Right ventricle myocardium inferior (tissue), 1 donor: ENCODE measurements at regions not wholly inside any gene's neighbourhood (a gene's known extent, or its start where the extent isn't known, plus 50 kb on each side); places are given as distances from the start of the nearest gene placed in this dataset.
A peak's percentile ranks its signal among the peaks of the same experiment; 100 is the strongest.

Source experiments
- ATAC-seq: fragments of 200-7000 bp; cut with Tn5 transposase; one replicate; pipeline ENCODE4 v1.9.1; 2020; ENCODE audit warnings: mild to moderate bottlenecking, moderate library complexity
- DNase-seq: peaks from one replicate; pipeline ENCODE4 v3.0.0; 2021; ENCODE audit errors: missing footprints
- intact Hi-C: fragments of 100-400 bp; cut with DNase I; formaldehyde crosslinking; loops from one replicate; pipeline ENCODE4 v1.11.0; 2022
- donor health status: DM: no; HTN: yes; CAD: no; lungs with severe emphysema.

DNA sequence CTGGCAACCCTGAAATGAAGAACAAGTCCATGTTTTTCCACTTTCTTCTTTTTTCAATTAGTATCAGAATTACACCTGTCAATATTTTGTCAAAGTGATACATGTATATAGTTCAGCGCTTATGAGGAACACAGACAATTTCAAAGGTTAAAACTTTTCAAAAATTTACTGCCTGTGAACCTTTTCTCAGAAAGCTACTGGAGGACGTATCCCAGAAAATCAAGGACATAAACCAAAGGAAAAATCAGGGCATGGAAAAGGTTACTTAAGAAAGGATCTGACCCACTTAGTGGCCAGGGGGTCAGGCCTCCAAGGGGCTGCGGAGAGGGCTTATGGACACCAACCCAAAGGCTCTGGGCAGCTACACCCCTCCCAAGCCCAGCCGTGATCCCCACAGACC is 81.1 kb upstream of the ACTRT2 start:
- ATAC-seq (no peak), DNase-seq (no peak)
- intact Hi-C loops = no loop called here

- no peak for ATAC-seq
- intact Hi-C loops = no loop called here
- DNase-seq = no peak
Measured at GRCh38 chr1:2941040-2941439, 80.2 kb upstream of the ACTRT2 start.

GRCh38 chr1:2941907-2942306 is 79.4 kb upstream of the ACTRT2 start:
- intact Hi-C loops = no loop called here
- DNase-seq (peak; percentile 39), ATAC-seq (no peak)

DNA sequence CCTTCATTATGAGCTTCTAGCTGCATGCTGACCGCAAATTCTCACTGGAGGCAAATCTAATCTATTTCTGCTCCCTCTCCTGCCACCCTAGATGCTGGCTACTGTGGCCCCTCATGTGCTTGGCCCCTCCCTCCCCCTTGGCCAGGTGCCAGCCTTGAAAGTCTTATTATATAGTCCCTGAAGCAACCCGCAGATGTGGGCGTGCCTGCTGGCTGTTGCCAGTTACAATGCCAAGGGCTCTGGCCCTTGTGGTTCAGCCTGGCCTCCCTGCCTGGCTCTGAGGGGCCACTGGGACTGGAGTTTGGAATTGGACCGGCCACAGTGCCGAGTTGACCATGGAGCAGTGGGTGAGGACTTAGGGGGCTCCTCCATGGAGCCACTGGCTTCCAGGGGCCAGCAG is 78.9 kb upstream of the ACTRT2 start:
- no peak for ATAC-seq

GRCh38 chr1:2943686-2944260 is 77.5 kb upstream of the ACTRT2 start:
- ATAC-seq (no peak), DNase-seq (no peak)
- intact Hi-C loops = no loop called here

More for the DNA sequence above, 78.9 kb upstream of the ACTRT2 start:
- intact Hi-C loops = no loop called here
- DNase-seq = peak; percentile 30

GRCh38 chr1:2944705-2945104 is 76.6 kb upstream of the ACTRT2 start:
- ATAC-seq = no peak
- intact Hi-C loops = no loop called here
- no peak for DNase-seq

GRCh38 chr1:2945821-2946231 is 75.4 kb upstream of the ACTRT2 start:
- ATAC-seq = no peak
- peak; percentile 50 for DNase-seq
- intact Hi-C loops = no loop called here

DNA sequence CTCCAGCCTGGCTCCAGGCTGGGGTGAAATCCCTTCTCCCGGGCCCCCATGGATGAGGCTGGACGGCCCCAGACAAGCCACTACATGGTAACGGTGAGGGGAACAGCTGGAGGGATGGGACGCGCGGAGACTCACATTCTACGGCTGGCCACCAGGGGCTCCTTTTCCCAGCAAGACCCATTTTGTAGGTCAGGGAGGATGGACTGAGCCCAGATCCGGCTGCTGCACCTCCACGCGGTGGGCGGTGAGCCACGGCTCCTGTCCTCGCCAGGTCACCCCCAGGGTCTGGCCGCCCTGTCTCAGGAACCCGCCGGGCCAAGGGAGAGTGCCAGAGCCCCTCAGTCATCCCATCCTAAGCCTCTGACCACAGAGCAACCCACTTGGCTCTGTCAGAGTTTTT is 75.0 kb upstream of the ACTRT2 start:
- ATAC-seq (no peak), DNase-seq (no peak)
- intact Hi-C loops = no loop called here

DNA sequence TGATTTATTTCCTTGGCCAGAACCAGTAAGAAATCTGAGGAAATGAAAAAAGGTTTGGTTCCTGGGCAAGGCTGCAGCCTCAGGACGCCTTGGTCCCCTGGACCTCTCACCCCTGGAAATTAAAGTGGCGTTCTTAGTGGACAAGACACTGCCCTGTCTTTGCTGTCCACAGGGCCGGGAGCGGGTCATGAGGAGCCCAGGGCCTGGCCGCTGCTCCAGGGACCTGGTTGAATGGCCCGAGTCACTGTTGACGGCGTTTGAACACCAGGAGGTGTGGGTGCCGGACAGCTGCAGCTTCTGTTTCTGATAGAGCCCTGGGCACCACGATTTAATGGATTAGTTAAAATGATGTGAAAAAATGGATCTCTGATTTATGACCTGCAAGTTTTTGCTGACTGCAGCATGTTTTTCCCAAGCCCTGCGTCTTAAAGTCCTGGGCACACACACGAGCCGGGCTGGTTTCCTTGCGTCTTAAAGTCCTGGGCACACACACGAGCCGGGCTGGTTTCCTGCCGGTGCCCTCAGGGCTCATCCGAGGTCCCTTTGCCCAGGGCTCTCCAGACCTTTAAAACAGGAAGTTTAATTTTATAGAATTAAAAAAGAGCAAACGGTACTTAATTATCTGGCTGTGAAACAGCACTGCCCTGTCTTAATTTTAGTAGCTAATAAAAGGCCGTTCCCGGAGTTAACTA is 74.1 kb upstream of the ACTRT2 start:
- intact Hi-C loops = no loop called here
- DNase-seq (no peak), ATAC-seq (no peak)

DNA sequence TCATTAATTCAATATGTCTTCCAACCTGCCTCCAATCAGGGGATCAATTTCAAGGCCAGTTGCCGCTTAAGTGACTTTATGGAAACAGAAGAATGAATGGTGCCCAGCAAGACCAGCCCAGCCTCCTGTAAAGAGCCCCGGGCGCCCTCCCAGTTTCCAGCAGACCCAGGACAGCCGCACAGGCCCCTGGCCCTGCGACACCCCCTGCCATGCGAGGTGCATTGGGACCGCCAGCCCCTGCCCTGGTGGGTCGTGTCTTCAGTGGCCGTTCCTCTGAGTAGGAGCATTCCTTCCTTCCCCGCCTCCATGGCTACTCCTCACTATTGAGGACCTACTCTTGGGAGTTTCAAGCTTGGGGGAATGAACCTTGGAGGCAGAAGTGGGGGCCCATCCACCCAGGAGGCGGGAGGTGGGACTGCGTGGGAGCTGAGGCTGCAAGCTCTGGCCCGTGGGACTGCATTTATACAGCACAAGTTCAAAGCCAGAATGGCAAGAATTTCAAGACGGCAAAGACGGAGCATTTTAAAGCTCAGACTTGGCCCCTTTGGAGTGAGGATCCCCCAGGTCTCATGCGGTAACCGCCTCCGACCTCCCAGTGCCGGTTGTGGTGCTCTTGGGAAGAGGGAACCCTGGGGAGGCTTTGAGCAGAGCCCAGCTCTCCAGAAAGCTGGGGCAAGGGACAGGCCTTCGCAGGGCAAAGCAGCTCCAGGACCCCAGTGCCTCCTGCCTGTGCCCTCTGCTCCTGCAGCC is 73.1 kb upstream of the ACTRT2 start:
- DNase-seq = peak; percentile 53
- intact Hi-C loops = no loop called here
- no peak for ATAC-seq

DNA sequence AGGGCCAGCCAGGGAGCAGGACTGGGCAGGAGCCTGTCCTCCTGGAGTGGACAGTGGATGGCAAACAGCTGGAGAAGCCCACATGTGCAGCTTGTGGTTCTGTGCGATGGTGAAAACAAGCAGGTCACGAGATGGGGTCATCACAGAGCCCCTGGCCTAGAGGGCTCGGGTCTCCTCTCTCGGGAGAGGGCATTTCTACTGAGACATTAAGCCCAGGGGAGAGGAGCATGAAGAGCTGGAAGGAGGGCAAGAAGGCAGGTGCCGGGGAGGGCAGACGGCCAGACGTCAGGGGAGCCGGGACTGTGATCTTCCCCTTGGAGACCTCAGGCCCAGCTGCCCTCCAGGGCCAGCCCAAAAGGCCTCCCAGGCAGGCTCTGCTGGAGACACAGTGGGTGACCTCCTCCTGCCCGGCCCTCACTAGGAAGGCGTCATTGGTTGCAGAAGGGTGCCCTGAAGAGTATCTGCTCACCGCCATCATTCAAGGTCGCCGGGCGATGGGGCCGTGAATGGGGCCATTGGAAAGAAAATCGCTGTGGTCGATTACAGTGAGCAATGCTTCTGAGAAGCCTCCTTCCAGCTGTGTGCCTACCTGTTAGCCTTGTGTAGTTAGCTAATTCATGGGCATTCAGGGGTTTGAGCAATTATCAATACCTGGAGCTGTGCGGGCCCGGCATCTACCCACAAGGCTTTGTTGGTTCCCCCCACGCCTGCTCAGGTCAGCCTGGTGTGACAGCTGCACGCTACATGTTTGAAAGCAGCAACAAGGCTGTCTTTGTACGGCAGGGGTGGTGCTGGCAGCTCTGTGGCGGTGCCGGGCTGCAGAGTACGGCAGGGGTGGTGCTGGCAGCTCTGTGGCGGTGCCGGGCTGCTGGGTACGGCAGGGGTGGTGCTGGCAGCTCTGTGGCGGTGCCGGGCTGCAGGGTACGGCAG is 72.3 kb upstream of the ACTRT2 start:
- ATAC-seq (no peak), DNase-seq (peak; percentile 40)
- intact Hi-C loops = no loop called here

DNA sequence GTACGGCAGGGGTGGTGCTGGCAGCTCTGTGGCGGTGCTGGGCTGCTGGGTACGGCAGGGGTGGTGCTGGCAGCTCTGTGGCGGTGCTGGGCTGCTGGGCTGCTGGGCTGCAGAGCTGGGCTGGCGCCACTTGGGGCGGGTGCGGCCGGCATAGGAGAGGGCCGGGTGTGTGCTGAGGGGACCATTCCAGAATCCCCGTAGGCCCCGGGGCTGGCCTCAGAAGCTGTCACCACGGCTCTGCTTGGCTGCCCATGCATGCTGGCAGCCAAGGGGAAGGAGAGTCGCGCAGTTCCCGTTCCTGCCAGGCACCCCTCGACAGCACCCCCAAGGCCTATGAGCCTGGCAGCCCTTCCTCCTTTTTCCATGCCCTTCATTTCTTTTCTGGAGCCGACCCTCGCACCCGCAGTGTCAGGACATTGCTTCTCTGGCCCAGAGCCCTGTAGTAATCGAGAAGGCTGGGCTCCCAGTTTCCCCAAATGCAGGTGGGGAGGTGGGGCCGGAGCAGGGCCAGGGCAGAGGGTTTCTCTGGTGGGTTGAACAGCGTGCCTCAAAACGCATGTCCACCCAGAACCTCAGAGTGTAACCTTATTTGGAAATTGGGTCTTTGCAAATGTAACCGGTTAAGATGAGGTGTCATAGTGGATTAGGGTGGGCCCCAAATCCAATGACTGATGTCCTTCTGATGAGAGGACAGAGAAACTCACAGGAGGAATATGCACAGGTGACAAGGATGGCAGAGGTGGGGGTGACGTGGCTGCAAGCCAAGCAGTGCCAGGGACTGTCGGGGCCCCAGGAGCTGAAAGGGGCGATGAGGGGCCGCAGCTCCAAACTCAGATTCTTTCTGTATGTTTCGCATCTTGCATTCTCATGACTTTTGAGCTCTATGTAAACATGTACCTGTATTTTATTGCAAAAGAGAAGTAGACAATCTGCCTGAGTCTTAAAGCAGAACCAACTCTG is 71.0 kb upstream of the ACTRT2 start:
- intact Hi-C loops = no loop called here
- DNase-seq (peak; percentile 22), ATAC-seq (no peak)

DNA sequence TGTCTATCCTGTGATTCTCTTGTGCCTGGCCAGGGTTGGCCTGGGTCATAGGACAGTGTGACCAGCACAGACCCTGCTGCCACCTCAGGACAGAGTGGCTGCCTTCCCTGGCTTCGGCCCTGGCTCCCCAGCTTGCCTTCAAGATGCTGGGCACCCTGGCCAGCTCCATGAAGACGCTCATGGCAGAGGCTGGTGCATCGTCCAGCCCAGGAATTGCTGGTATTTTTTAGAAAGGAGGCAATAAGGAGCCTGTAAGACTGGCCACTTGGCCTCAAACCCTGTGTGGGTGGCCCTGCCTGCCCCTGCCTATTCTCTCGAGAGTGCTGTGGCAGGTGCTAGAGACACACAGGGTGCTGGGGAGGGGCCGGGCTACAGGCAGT is 70.4 kb upstream of the ACTRT2 start:
- ATAC-seq (no peak), DNase-seq (no peak)
- intact Hi-C loops = no loop called here

DNA sequence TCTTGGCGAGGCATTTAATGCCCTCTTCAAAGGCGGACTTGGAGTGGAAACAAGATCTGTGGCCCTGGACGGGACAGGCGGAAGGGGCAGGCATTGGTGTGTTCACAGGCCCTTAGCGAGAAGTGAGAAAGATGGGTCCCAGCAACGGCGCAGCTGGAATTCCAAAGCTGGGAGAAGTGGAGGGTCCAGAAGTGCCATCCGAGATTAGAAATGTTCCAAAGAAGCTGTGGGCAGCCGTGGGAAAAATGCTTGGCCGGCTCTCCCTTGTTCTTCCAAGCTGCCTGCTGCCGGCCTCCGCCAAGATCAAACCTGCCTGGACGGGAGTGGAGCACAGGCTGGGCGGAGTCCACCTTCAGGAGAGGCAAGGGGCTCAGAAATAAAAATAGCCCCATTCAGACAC is 69.4 kb upstream of the ACTRT2 start:
- ATAC-seq (peak; percentile 31), DNase-seq (peak; percentile 57)
- intact Hi-C loops = no loop called here

DNA sequence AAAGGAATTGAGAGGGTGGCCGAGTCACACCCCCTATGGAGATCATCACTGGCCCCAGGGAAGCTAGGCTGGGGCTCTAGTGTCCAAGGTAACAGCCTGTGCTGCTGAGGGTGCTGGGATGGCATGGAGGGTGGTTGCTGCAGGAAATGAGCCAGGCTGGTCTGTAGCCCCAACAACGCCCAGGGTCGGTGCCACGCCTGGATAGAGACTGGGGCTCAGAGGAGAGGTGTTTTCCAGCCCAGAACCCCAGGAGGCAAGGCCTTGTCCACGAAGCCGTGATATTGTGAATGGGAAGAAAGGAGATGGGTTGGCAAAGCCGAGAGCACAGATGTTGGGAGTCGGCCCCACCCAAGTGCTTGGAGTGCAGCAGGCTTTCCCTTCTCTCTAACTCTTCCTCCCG is 68.9 kb upstream of the ACTRT2 start:
- peak; percentile 23 for DNase-seq
- ATAC-seq = no peak
- intact Hi-C loops = no loop called here

GRCh38 chr1:2952992-2953391 is 68.3 kb upstream of the ACTRT2 start:
- ATAC-seq (no peak), DNase-seq (no peak)

DNA sequence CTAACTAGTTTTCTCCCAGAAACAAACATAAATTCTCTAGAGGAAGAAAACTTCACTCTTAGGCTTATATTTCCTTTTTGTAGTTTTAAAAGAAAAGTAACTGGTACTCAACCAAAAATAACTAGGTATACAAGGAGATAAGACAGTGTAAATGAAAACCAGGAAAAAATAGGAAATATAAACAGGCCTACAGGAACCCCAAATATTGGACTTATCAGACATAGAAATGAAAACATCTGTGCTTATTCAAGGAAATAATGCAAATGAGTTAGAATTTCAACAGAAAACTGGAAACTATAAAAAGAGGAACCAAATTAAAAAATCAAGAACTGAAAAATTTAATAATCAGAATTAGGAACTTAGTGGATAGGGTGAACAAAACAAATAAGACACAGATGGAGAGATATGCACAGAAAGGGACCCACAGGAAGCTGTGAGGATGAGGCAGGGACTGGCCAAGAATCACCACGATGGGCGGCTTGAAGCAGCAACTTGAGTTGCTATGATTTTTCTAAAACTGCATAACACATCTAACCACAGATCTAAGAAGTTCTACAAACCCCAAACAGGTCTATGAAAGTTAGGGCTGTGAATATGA is 67.5 kb upstream of the ACTRT2 start:
- DNase-seq = no peak
- intact Hi-C loops = no loop called here
- no peak for ATAC-seq

More at GRCh38 chr1:2952992-2953391, 68.3 kb upstream of the ACTRT2 start:
- intact Hi-C loops = no loop called here

GRCh38 chr1:2955652-2956051 is 65.6 kb upstream of the ACTRT2 start:
- intact Hi-C loops = no loop called here
- ATAC-seq (no peak), DNase-seq (no peak)
